Stomach (tissue), 8 donors: ENCODE measurements at regions not wholly inside any gene's neighbourhood (a gene's known extent, or its start where the extent isn't known, plus 50 kb on each side); places are given as distances from the start of the nearest gene placed in this dataset.

ENCODE experiments used
- DNase-seq, 2 donors: peaks; one replicate each; pipeline versions ENCODE4 v3.0.0 to v3.0.0-alpha.2; 2013 to 2019
- H3K27ac ChIP-seq, 5 donors: fragments of 200-600 bp in 4 of 5; sonication (generic) in 4 of 5; one replicate each; pipeline ENCODE4 v1.5.1; 2013 to 2019; ENCODE audit warnings: mild to moderate bottlenecking in 1 of 5, moderate library complexity in 1 of 5
- H3K27me3 ChIP-seq, 3 donors: fragments of 200-600 bp; sonication (generic); one replicate each; pipeline ENCODE4 v1.5.1; 2017 to 2019; ENCODE audit warnings: mixed run types in 1 of 3
- H3K36me3 ChIP-seq, 4 donors: fragments of 200-600 bp; sonication (generic); 1 replicate in 3 of 4; 2 replicates in 1 of 4; pipeline ENCODE4 v1.5.1; 2016 to 2019
- H3K4me1 ChIP-seq, 4 donors: fragments of 200-600 bp; sonication (generic); one replicate each; pipeline ENCODE4 v1.5.1; 2016 to 2019
- H3K4me3 ChIP-seq, 4 donors: fragments of 200-600 bp; sonication (generic) in 3 of 4; one replicate each; pipeline ENCODE4 v1.5.1; 2016 to 2019; ENCODE audit warnings: mild to moderate bottlenecking in 1 of 4
- H3K9me3 ChIP-seq, 4 donors: fragments of 200-600 bp; sonication (generic); one replicate each; pipeline ENCODE4 v1.5.1; 2016 to 2019
- CTCF ChIP-seq, 7 experiments: fragments of 450-650 bp in 4 of 7; fragments of 200-600 bp in 3 of 7; sonication (generic) in 3 of 7; IDR thresholded peaks; one replicate each; pipeline ENCODE4 v1.5.1; 2016 to 2019; ENCODE audit warnings: antibody characterized with exemption in 7 of 7, control low read depth in 2 of 7, mild to moderate bottlenecking in 1 of 7
- EP300 ChIP-seq: sonication (generic); formaldehyde crosslinking; IDR thresholded peaks from one replicate; pipeline ENCODE4 v1.6.1; 2017; ENCODE audit warnings: antibody characterized with exemption
- POLR2A ChIP-seq, 4 donors: fragments of 450-650 bp; IDR thresholded peaks; one replicate each; pipeline ENCODE4 v1.6.1; 2016; ENCODE audit warnings: antibody characterized with exemption in 4 of 4, control low read depth in 2 of 4, mild to moderate bottlenecking in 1 of 4, moderate library complexity in 1 of 4
- POLR2AphosphoS5 ChIP-seq, 3 donors: sonication (generic); formaldehyde crosslinking; IDR thresholded peaks; one replicate each; pipeline ENCODE4 v1.6.1; 2016; ENCODE audit warnings: antibody characterized with exemption in 3 of 3
- WGBS, 5 donors: extraction: QIAGEN DNeasy Blood & Tissue Kit in 3 of 5; methylation state at CpG; one replicate each; pipeline versions ENCODE4 v1.1.5 to v1.1.7; 2013 to 2018; 5-methylcytosine and 5-hydroxymethylcytosine counted together
- intact Hi-C: fragments of 100-400 bp; cut with DNase I; formaldehyde crosslinking; loops from one replicate; pipeline ENCODE4 v1.15.1; 2023; ENCODE audit warnings: low total_unique reads
- donor health status: healthy with polysubstance abuse.
- donor health status: Bipolar disorder and iron deficiency.
- donor health status: healthy.

DNA sequence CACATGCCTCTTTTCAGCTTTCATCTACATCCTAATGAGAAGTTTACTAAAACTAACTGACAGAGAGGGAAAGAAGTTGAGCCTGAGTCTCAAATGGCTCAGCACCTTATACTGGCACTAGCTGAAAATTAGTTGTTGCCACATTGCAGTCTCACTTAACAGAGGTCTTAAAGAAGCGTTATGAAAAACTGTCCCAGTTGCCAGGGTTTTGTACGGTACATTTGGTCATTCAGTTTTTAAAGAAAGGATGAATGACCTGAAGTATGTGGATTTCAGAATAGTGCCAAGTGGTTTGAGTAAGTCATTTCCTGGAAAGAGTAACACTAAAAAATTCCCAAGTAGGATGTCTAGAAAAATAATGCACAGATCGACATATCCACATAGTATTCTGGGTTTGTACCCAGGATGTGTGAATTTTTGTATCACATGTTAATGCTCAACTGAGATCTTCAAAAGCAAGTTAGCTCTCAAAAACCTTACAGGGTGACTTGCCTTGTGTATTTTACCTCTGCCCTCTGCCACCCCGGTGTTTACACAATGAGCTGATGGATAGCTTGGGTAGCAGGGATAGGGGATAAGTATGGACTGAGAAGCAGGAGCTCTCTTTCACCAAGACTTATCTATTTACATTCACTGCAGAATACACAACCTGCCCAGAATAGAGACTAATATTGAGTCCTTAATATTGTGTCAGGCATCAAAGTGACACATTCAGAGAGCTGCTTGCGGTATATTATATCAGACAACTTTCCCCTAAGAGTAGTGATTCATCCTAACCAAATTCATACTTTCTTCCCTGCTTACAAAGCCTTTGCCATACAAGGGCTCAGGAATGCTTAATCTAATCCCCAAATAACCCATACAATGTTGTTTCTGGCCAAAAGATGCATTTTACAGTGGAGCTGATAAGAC lies 1075.7 kb upstream of the PABPC4L start:
- no peak for DNase-seq
- WGBS, 5 donors = 26 to 38% (median 30%) methylated on average over 5 of the region's 5 CpGs
- TF ChIP-seq POLR2AphosphoS5 (IDR thresholded peaks at IDR 0.05) (no peak), CTCF (IDR thresholded peaks at IDR 0.05) (no peak), POLR2A (IDR thresholded peaks at IDR 0.05) (no peak), EP300 (no peak)
- no peak overlapping the region for H3K4me3 ChIP-seq
- intact Hi-C loops = no loop called here
- H3K9me3 ChIP-seq = no peaks in the 10 kb centered on the region
- H3K36me3 ChIP-seq = no peaks in the 10 kb centered on the region
- H3K4me1 ChIP-seq = no peaks in the 10 kb centered on the region
- H3K27me3 ChIP-seq = no peaks in the 10 kb centered on the region
- no peak overlapping the region for H3K27ac ChIP-seq

DNA sequence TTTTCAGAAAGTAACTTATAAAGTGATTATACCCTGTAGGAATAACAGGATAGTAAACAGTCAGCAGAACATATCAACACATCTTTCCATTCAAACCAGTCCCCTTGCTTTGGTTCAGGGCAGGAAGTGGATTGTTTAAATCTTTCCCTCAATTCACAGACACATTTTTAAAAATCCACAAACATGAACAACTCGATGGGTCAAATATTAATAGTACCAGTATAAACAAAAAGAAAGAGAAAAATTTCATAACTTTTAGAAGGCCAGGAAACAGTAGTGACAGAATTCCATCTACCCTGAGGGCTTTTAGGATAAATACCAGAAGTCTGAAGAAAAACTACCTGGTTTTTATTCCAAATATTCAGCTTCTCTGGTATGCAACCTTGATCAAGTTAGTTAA lies 1072.8 kb upstream of the PABPC4L start:
- H3K4me1 ChIP-seq = no peaks in the 10 kb centered on the region
- H3K27me3 ChIP-seq = no peaks in the 10 kb centered on the region
- no peak for DNase-seq
- H3K36me3 ChIP-seq = no peaks in the 10 kb centered on the region
- WGBS, 5 donors = 14 to 50% (median 29%) methylated on average over 1 of the region's 1 CpG
- no peak overlapping the region for H3K27ac ChIP-seq
- H3K9me3 ChIP-seq = no peaks in the 10 kb centered on the region
- no peak overlapping the region for H3K4me3 ChIP-seq
- intact Hi-C loops = no loop called here
- TF ChIP-seq POLR2A (IDR thresholded peaks at IDR 0.05) = no peak
- no peak for TF ChIP-seq POLR2AphosphoS5 (IDR thresholded peaks at IDR 0.05)
- TF ChIP-seq CTCF (IDR thresholded peaks at IDR 0.05) = no peak
- no peak for TF ChIP-seq EP300

- 79 to 91% (median 89%) methylated on average over 7 of the region's 7 CpGs for WGBS, 5 donors
- no peaks in the 10 kb centered on the region for H3K9me3 ChIP-seq
- H3K36me3 ChIP-seq = no peaks in the 10 kb centered on the region
- no peaks in the 10 kb centered on the region for H3K27me3 ChIP-seq
- no peak overlapping the region for H3K4me3 ChIP-seq
- no peak for DNase-seq
- no peak for TF ChIP-seq EP300
- no peak for TF ChIP-seq POLR2A (IDR thresholded peaks at IDR 0.05)
- TF ChIP-seq CTCF (IDR thresholded peaks at IDR 0.05) = no peak
- TF ChIP-seq POLR2AphosphoS5 (IDR thresholded peaks at IDR 0.05) = no peak
- H3K4me1 ChIP-seq = no peaks in the 10 kb centered on the region
- no peak overlapping the region for H3K27ac ChIP-seq
- intact Hi-C loops = no loop called here
Observed at GRCh38 chr4:135269125-135269890, 1067.7 kb upstream of the PABPC4L start.

DNA sequence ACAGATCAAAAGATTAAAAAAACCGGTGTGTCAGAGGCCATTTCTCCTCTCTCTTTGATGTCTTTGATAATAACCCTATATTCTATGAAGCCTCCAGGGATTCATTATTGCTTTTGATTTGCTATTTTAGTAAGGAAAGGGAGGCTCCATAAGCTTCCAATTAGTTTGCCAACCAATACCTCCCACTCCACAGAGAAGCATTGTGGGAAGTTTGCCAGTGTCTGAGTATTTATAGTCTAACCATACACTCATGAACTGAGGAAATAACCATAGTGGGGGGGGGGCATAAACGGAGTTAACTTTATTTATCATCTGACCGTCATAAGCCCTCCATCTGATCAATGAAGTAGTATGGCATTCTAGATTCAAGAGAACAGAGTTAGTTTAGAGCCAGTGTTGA lies 1066.8 kb upstream of the PABPC4L start:
- TF ChIP-seq CTCF (IDR thresholded peaks at IDR 0.05) (no peak), EP300 (no peak), POLR2A (IDR thresholded peaks at IDR 0.05) (no peak), POLR2AphosphoS5 (IDR thresholded peaks at IDR 0.05) (no peak)

More for the DNA sequence above, 1066.8 kb upstream of the PABPC4L start:
- Histone ChIP-seq H3K27ac (no peak overlapping the region), H3K4me3 (no peak overlapping the region), H3K9me3 (no peaks in the 10 kb centered on the region), H3K4me1 (no peaks in the 10 kb centered on the region), H3K36me3 (no peaks in the 10 kb centered on the region), H3K27me3 (no peaks in the 10 kb centered on the region)
- 69 to 83% (median 79%) methylated on average over 3 of the region's 3 CpGs for whole genome bisulfite sequencing, 5 donors
- intact Hi-C loops = no loop called here
- DNase-seq = no peak
